ENCODE measurements at regions not wholly inside any gene's neighbourhood (a gene's known extent, or its start where the extent isn't known, plus 50 kb on each side); places are given as distances from the start of the nearest gene placed in this dataset.
A peak's percentile ranks its signal among the peaks of the same experiment; 100 is the strongest.

- TF ChIP-seq EZH2 (IDR thresholded peaks at IDR 0.05; ENCODE audit: low read depth) (no peak), CTCF (conservative IDR thresholded peaks at IDR 0.05) (peak; percentile 46; the same call in 1 of the 2 replicates)
- CTCF ChIA-PET: no interaction called here
These were observed 212.4 kb upstream of the GRID2 start for GRCh38 chr4:92091335-92091734.

GRCh38 chr4:92099861-92100260, 203.9 kb upstream of the GRID2 start:
- no TSS peak for BruUV-seq (replicated peaks)
- ChIA-PET POLR2A (ENCODE audit: unreplicated experiment) (no interaction called here), CTCF (no interaction called here)
- no peaks in the 10 kb centered on the region for H3K36me3 ChIP-seq (ENCODE audit: low read depth)
- no peak overlapping the region for H3K4me2 ChIP-seq
- no peaks in the 10 kb centered on the region for H3K9me2 ChIP-seq (ENCODE audit: insufficient read depth)
- H2AFZ ChIP-seq: no peak overlapping the region
- H3K9me3 ChIP-seq (ENCODE audit: insufficient read depth, low read depth): no peaks in the 10 kb centered on the region
- no peaks in the 10 kb centered on the region for H3K27me3 ChIP-seq (ENCODE audit: insufficient read depth, low read depth)
- no peaks in the 10 kb centered on the region for H3F3A ChIP-seq (ENCODE audit: insufficient read depth, low read depth)
- no peaks in the 10 kb centered on the region for H3K4me1 ChIP-seq (replicated peaks; ENCODE audit: insufficient read depth)
- no peak for TF ChIP-seq EZH2 (IDR thresholded peaks at IDR 0.05; ENCODE audit: low read depth)
- no peak for DNase-seq
- intact Hi-C loops (cut with micrococcal nuclease; ENCODE audit: unreplicated experiment): no loop called here
- no peaks in the 10 kb centered on the region for H3K79me2 ChIP-seq (ENCODE audit: low read depth)
- H3K27ac ChIP-seq: no peak overlapping the region
- no peak overlapping the region for H3K4me3 ChIP-seq
- H4K20me1 ChIP-seq (ENCODE audit: insufficient read depth): no peaks in the 10 kb centered on the region

More at GRCh38 chr4:92091335-92091734, 212.4 kb upstream of the GRID2 start:
- no TSS peak for BruUV-seq (replicated peaks)
- Histone ChIP-seq H3K27me3 (ENCODE audit: insufficient read depth, low read depth) (no peaks in the 10 kb centered on the region), H3K4me1 (replicated peaks; ENCODE audit: insufficient read depth) (no peaks in the 10 kb centered on the region), H3K36me3 (ENCODE audit: low read depth) (no peaks in the 10 kb centered on the region), H3K9me3 (ENCODE audit: insufficient read depth, low read depth) (no peaks in the 10 kb centered on the region), H2AFZ (peak overlapping the region; percentile 79), H3F3A (ENCODE audit: insufficient read depth, low read depth) (no peaks in the 10 kb centered on the region), H3K9me2 (ENCODE audit: insufficient read depth) (no peaks in the 10 kb centered on the region), H4K20me1 (ENCODE audit: insufficient read depth) (no peaks in the 10 kb centered on the region), H3K27ac (no peak overlapping the region), H3K79me2 (ENCODE audit: low read depth) (no peaks in the 10 kb centered on the region), H3K4me3 (peak overlapping the region; percentile 48; the same call in 1 of the 2 replicates), H3K4me2 (peak overlapping the region; percentile 64)
- DNase-seq: peak in 1 of 2 experiments; percentile 22
- POLR2A ChIA-PET (ENCODE audit: unreplicated experiment): no interaction called here
- intact Hi-C loops (cut with micrococcal nuclease; ENCODE audit: unreplicated experiment): no loop called here

- CTCF ChIA-PET: no interaction called here
These were observed 202.8 kb upstream of the GRID2 start for GRCh38 chr4:92100975-92101374.

More at GRCh38 chr4:92100975-92101374, 202.8 kb upstream of the GRID2 start:
- no TSS peak for BruUV-seq (replicated peaks)
- Histone ChIP-seq H3K9me2 (ENCODE audit: insufficient read depth) (no peaks in the 10 kb centered on the region), H3F3A (ENCODE audit: insufficient read depth, low read depth) (no peaks in the 10 kb centered on the region), H3K79me2 (ENCODE audit: low read depth) (no peaks in the 10 kb centered on the region), H3K36me3 (ENCODE audit: low read depth) (no peaks in the 10 kb centered on the region), H3K27me3 (ENCODE audit: insufficient read depth, low read depth) (no peaks in the 10 kb centered on the region), H3K27ac (no peak overlapping the region), H2AFZ (no peak overlapping the region), H3K9me3 (ENCODE audit: insufficient read depth, low read depth) (no peaks in the 10 kb centered on the region), H3K4me3 (no peak overlapping the region), H4K20me1 (ENCODE audit: insufficient read depth) (no peaks in the 10 kb centered on the region), H3K4me1 (replicated peaks; ENCODE audit: insufficient read depth) (no peaks in the 10 kb centered on the region), H3K4me2 (no peak overlapping the region)
- DNase-seq: no peak
- TF ChIP-seq EZH2 (IDR thresholded peaks at IDR 0.05; ENCODE audit: low read depth): no peak
- no peak for TF ChIP-seq CTCF (conservative IDR thresholded peaks at IDR 0.05)
- intact Hi-C loops (cut with micrococcal nuclease; ENCODE audit: unreplicated experiment): no loop called here
- POLR2A ChIA-PET (ENCODE audit: unreplicated experiment): no interaction called here

Data from PC-9 (cell line).